K562 (cell line): ENCODE measurements at regions not wholly inside any gene's neighbourhood (a gene's known extent, or its start where the extent isn't known, plus 50 kb on each side); places are given as distances from the start of the nearest gene placed in this dataset.

Source experiments
- ATAC-seq: fragments of 200-7000 bp; cut with Tn5 transposase; 3 replicates; pipeline ENCODE4 v1.9.1; 2020; ENCODE audit warnings: moderate library complexity
- BruUV-seq: library from RNA; stranded (reverse); fragments of 400-500 nt; replicated peaks from 2 replicates; lab custom pipeline; 2021; lab: Mats Ljungman, UMichigan
- CTCF ChIA-PET: fragments of 300-600 bp; formaldehyde crosslinking; extraction: SDS; loops from one replicate; lab custom pipeline; 2021; ENCODE audit warnings: low intra/inter-chr PET ratio; lab: Yijun Ruan, JAX
- POLR2A ChIA-PET: fragments of 300-600, 350-650 bp; sonication (Branson Sonifier 250); formaldehyde crosslinking; extraction: SDS; loops from one replicate; lab custom pipeline; 2021; ENCODE audit warnings: antibody characterized with exemption, inconsistent platforms; lab: Yijun Ruan, JAX
- DNase-seq, 4 experiments: peaks; one replicate each; pipeline versions ENCODE4 v3.0.0 to v3.0.0-alpha.2; 2011 to 2018; ENCODE audit warnings: low spot score in 3 of 4, mixed read lengths in 3 of 4; ENCODE audit errors: extremely low read depth in 1 of 4
- FAIRE-seq: peaks from 2 replicates; lab custom pipeline; 2011; peaks lifted over from hg19 to GRCh38; lab: Jason Lieb, UNC
- H2AFZ ChIP-seq: 2 replicates; pipeline ENCODE4 v1.6.0; 2011; ENCODE audit warnings: low read depth, low read length, control low read depth, inconsistent platforms
- H3K27ac ChIP-seq: fragments of 200-600 bp; 3 replicates; pipeline ENCODE4 v1.8.0; 2011; ENCODE audit warnings: low read depth, mild to moderate bottlenecking, control low read depth, inconsistent platforms, low read length, moderate library complexity, mixed read lengths; ENCODE audit errors: extremely low read depth
- H3K27me3 ChIP-seq, 2 experiments: fragments of 300-600 bp in 1 of 2; 2 replicates in 1 of 2; 3 replicates in 1 of 2; pipeline versions ENCODE4 v1.6.0 to v1.8.0; 2011; ENCODE audit warnings: inconsistent platforms in 2 of 2, low read length in 2 of 2, mild to moderate bottlenecking in 1 of 2, mixed read lengths in 1 of 2, moderate library complexity in 1 of 2; ENCODE audit not compliant: control insufficient read depth in 2 of 2, insufficient read depth in 2 of 2
- H3K36me3 ChIP-seq: fragments of 300-600 bp; 3 replicates; pipeline ENCODE4 v1.8.0; 2011; ENCODE audit warnings: mild to moderate bottlenecking, low read length, inconsistent platforms; ENCODE audit not compliant: control insufficient read depth, insufficient read depth
- H3K4me1 ChIP-seq, 2 experiments: fragments of 200-600 bp in 1 of 2; replicated peaks in 1 of 2; 2 replicates in 1 of 2; 3 replicates in 1 of 2; pipeline versions ENCODE4 v1.5.1 to v1.8.0; 2011; ENCODE audit warnings: inconsistent platforms in 2 of 2, low read length in 2 of 2, mild to moderate bottlenecking in 1 of 2, mixed read lengths in 1 of 2, moderate library complexity in 1 of 2; ENCODE audit not compliant: control insufficient read depth in 2 of 2, insufficient read depth in 2 of 2
- H3K4me2 ChIP-seq: 2 replicates; pipeline ENCODE4 v1.6.1; 2011; ENCODE audit warnings: low read length, control low read depth, inconsistent platforms, mixed read lengths; ENCODE audit not compliant: insufficient read depth
- H3K4me3 ChIP-seq: fragments of 200-600 bp; sonication (generic), shearing (Covaris generic); 2 replicates; pipeline ENCODE4 v1.5.1; 2016; ENCODE audit warnings: control low read depth, inconsistent platforms
- H3K79me2 ChIP-seq: fragments of 200-600 bp; 3 replicates; pipeline ENCODE4 v1.8.0; 2011; ENCODE audit warnings: low read length, inconsistent platforms; ENCODE audit not compliant: control insufficient read depth, insufficient read depth
- H3K9ac ChIP-seq, 2 experiments: 2 replicates each; pipeline versions ENCODE4 v1.6.0 to v1.6.1; 2011; ENCODE audit warnings: low read depth in 2 of 2, low read length in 2 of 2, control low read depth in 1 of 2, inconsistent platforms in 1 of 2, mild to moderate bottlenecking in 1 of 2, mixed read lengths in 1 of 2; ENCODE audit not compliant: insufficient read depth in 1 of 2
- H3K9me1 ChIP-seq: one replicate; pipeline ENCODE4 v1.6.0; 2011; ENCODE audit warnings: inconsistent platforms, mild to moderate bottlenecking, low read length, moderate library complexity; ENCODE audit not compliant: control insufficient read depth, insufficient read depth
- H3K9me3 ChIP-seq: replicated peaks from 2 replicates; pipeline ENCODE4 v1.5.1; 2011; ENCODE audit warnings: low read depth, low read length, inconsistent platforms; ENCODE audit not compliant: control insufficient read depth, insufficient read depth
- H4K20me1 ChIP-seq: replicated peaks from 2 replicates; pipeline ENCODE4 v1.6.1; 2011; ENCODE audit warnings: low read length, inconsistent platforms, mixed read lengths; ENCODE audit not compliant: control insufficient read depth, insufficient read depth
- NR2C1 ChIP-seq, 2 experiments: fragments of 450-650 bp; IDR thresholded peaks; 2 replicates each; pipeline ENCODE4 v1.6.1; 2017; ENCODE audit warnings: mild to moderate bottlenecking in 2 of 2, antibody characterized with exemption in 1 of 2, inconsistent platforms in 1 of 2, missing compliant biosample characterization in 1 of 2, missing genetic modification characterization in 1 of 2
- NR2C2 ChIP-seq, 2 experiments: fragments of 200-800 bp in 1 of 2; sonication (Bioruptor generic) in 1 of 2; sonication (generic) in 1 of 2; formaldehyde crosslinking in 1 of 2; IDR thresholded peaks; 2 replicates each; pipeline versions ENCODE4 v1.6.1 to v1.8.0; 2016 to 2022; ENCODE audit warnings: mild to moderate bottlenecking in 1 of 2, missing compliant biosample characterization in 1 of 2, missing genetic modification characterization in 1 of 2, missing genetic modification reagents in 1 of 2
- PCBP1 ChIP-seq: fragments of 200-400 bp; formaldehyde crosslinking; IDR thresholded peaks from 2 replicates; pipeline ENCODE4 v1.6.1; 2018; ENCODE audit warnings: mild to moderate bottlenecking, low read depth, low read length; ENCODE audit not compliant: poor library complexity, severe bottlenecking
- RBBP5 ChIP-seq: fragments of 200-600 bp; sonication (generic); IDR thresholded peaks from 2 replicates; pipeline ENCODE4 v1.6.1; 2012; ENCODE audit warnings: borderline replicate concordance, mild to moderate bottlenecking, low read length, control low read depth, inconsistent platforms; ENCODE audit not compliant: insufficient read depth, poor library complexity, severe bottlenecking
- WGBS: fragments of 100-300 bp; shearing (Covaris generic); methylation state at CpG from one replicate; pipeline ENCODE4 v1.1.6; 2016; ENCODE audit warnings: low coverage, mixed read lengths; ENCODE audit not compliant: insufficient coverage; ENCODE audit errors: missing lambda C conversion rate; 5-methylcytosine and 5-hydroxymethylcytosine counted together
- in situ Hi-C: fragments of 300-500 bp; cut with MboI; formaldehyde crosslinking; loops from 4 replicates; pipeline ENCODE4 v1.15.0; 2018; ENCODE audit warnings: inconsistent platforms, mixed read lengths
- intact Hi-C: fragments of 100-400 bp; cut with micrococcal nuclease; formaldehyde crosslinking; loops from 2 replicates; pipeline ENCODE4 v1.14.2; 2022
- TF ChIP-seq, protein P1 (sequence below): fragments of 200-800 bp; sonication (Bioruptor generic); IDR thresholded peaks from 2 replicates; pipeline ENCODE4 v1.6.1; 2017; ENCODE audit warnings: missing genetic modification characterization, missing compliant biosample characterization
- TF ChIP-seq, protein P2 (sequence below): fragments of 450-650 bp; conservative IDR thresholded peaks from 2 replicates; pipeline ENCODE4 v1.6.1; 2016; ENCODE audit warnings: missing genetic modification characterization, low read depth, mild to moderate bottlenecking, missing compliant biosample characterization, moderate library complexity

DNA sequence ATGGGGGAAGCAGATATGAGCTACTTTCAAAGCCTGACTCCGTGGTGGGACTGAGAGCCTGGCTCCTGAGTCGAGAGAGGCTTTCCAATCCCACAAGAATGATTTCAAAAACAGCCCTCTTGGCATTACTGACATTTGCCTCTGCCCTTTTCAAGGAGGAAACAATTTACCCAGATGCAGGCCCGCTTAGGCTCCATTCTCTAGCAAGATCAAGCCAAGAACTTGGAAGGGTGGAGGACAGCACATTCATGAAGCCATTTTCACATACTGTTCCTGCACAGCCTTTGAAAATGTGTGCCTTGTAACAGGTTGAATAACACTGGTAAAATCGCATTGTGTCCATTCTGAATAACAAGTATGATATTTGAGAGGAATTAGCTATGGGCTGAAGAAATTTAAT is 58.2 kb upstream of the EED start:
- FAIRE-seq (no peak), DNase-seq (no peak), ATAC-seq (no peak)
- ChIA-PET POLR2A (interaction anchor here (1.0 to 1.5 kb wide), 5 partner anchors 10 to 14 kb away, joined by 3 to 5 read pairs (median 4); no protein-coding TSS in a partner anchor), CTCF (no interaction called here)
- Histone ChIP-seq H3K4me3 (no peak overlapping the region), H4K20me1 (no peaks in the 10 kb centered on the region), H2AFZ (peak overlapping the region; percentile 90), H3K27ac (peak overlapping the region; percentile 63), H3K79me2 (no peaks in the 10 kb centered on the region), H3K36me3 (no peaks in the 10 kb centered on the region), H3K9ac (peak overlapping the region; percentile 33 to 51; a peak in 3 of 4 replicates), H3K4me1 (peaks cover 24 to 53% of the 10 kb centered on the region in 2 experiments), H3K9me3 (no peaks in the 10 kb centered on the region), H3K4me2 (no peak overlapping the region; the same call in 1 of the 2 replicates), H3K27me3 (no peaks in the 10 kb centered on the region), H3K9me1 (no peaks in the 10 kb centered on the region)
- no TSS peak for BruUV-seq
- in situ Hi-C loops = no loop called here
- peak; percentile 43 for TF ChIP-seq RBBP5
- TF ChIP-seq PCBP1 = no peak
- TF ChIP-seq NR2C1 (IDR thresholded peaks at IDR 0.05) = no peak
- peak; percentile 37; the same call in 1 of the 2 replicates for TF ChIP-seq NR2C1 (tag; IDR thresholded peaks at IDR 0.05)
- TF ChIP-seq, protein P1, sequence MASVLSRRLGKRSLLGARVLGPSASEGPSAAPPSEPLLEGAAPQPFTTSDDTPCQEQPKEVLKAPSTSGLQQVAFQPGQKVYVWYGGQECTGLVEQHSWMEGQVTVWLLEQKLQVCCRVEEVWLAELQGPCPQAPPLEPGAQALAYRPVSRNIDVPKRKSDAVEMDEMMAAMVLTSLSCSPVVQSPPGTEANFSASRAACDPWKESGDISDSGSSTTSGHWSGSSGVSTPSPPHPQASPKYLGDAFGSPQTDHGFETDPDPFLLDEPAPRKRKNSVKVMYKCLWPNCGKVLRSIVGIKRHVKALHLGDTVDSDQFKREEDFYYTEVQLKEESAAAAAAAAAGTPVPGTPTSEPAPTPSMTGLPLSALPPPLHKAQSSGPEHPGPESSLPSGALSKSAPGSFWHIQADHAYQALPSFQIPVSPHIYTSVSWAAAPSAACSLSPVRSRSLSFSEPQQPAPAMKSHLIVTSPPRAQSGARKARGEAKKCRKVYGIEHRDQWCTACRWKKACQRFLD (CRISPR knock-in tag) = peak; percentile 32; the same call in 1 of the 2 replicates
- TF ChIP-seq NR2C2 (CRISPR knock-in tag; IDR thresholded peaks at IDR 0.05) = no peak
- peak; percentile 40 for TF ChIP-seq NR2C2 (tag; IDR thresholded peaks at IDR 0.05)
- TF ChIP-seq, protein P2, sequence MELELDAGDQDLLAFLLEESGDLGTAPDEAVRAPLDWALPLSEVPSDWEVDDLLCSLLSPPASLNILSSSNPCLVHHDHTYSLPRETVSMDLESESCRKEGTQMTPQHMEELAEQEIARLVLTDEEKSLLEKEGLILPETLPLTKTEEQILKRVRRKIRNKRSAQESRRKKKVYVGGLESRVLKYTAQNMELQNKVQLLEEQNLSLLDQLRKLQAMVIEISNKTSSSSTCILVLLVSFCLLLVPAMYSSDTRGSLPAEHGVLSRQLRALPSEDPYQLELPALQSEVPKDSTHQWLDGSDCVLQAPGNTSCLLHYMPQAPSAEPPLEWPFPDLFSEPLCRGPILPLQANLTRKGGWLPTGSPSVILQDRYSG = 0 out of 2 replicates have a peak, but pooled peaks have one; percentile 58
- intact Hi-C loops = no loop called here
- 16% methylated on average over 4 of the region's 4 CpGs for WGBS
